ENCODE measurements at regions not wholly inside any gene's neighbourhood (a gene's known extent, or its start where the extent isn't known, plus 50 kb on each side); places are given as distances from the start of the nearest gene placed in this dataset.

GRCh38 chr17:68771867-68772515 is 170.8 kb upstream of the FAM20A start:
- TF ChIP-seq CTCF (IDR thresholded peaks at IDR 0.05), result peak in 3 of 4 experiments; percentile 15 to 59 (median 51)
- TF ChIP-seq POLR2A (IDR thresholded peaks at IDR 0.05), result no peak
- no peak for TF ChIP-seq POLR2AphosphoS5 (IDR thresholded peaks at IDR 0.05)
